ENCODE measurements at regions not wholly inside any gene's neighbourhood (a gene's known extent, or its start where the extent isn't known, plus 50 kb on each side); places are given as distances from the start of the nearest gene placed in this dataset.
"Not testable (repeated sequence)": the region's sequence is repeated elsewhere in the genome, so short reads cannot be mapped to it uniquely, and the experiment has no call there.

- no peak for DNase-seq
Observed at GRCh38 chr4:129261584-129261983, 165.6 kb downstream of the C4orf33 start.

GRCh38 chr4:129264008-129264657 is 168.2 kb downstream of the C4orf33 start:
- no peak for DNase-seq

GRCh38 chr4:129278868-129279267 is 182.9 kb downstream of the C4orf33 start:
- DNase-seq, result no peak

GRCh38 chr4:129282293-129282692 is 186.3 kb downstream of the C4orf33 start:
- DNase-seq, result no peak

GRCh38 chr4:129292194-129292593 is 196.2 kb downstream of the C4orf33 start:
- DNase-seq, result not testable (repeated sequence)

- no peak for DNase-seq
Observed at GRCh38 chr4:129314781-129315180, 218.8 kb downstream of the C4orf33 start.

- DNase-seq, result no peak
Observed at GRCh38 chr4:129322920-129323319, 227.0 kb downstream of the C4orf33 start.

GRCh38 chr4:129323658-129324057 is 227.7 kb downstream of the C4orf33 start:
- DNase-seq, result no peak

GRCh38 chr4:129326571-129327460 is 230.9 kb downstream of the C4orf33 start:
- no peak for DNase-seq

GRCh38 chr4:129327637-129328036 is 231.7 kb downstream of the C4orf33 start:
- no peak for DNase-seq

GRCh38 chr4:129328162-129328561 is 232.2 kb downstream of the C4orf33 start:
- DNase-seq, result no peak

- no peak for DNase-seq
Observed at GRCh38 chr4:129334136-129334535, 238.2 kb downstream of the C4orf33 start.

- DNase-seq, result no peak
Observed at GRCh38 chr4:129335276-129335675, 239.3 kb downstream of the C4orf33 start.

- DNase-seq, result no peak
Observed at GRCh38 chr4:129335818-129336217, 239.9 kb downstream of the C4orf33 start.

GRCh38 chr4:129336457-129337227 is 240.7 kb downstream of the C4orf33 start:
- no peak for DNase-seq

GRCh38 chr4:129337228-129337620 is 241.3 kb downstream of the C4orf33 start:
- no peak for DNase-seq

- no peak for DNase-seq
Observed at GRCh38 chr4:129342819-129343408, 247.0 kb downstream of the C4orf33 start.

- DNase-seq, result no peak
Observed at GRCh38 chr4:129344058-129344457, 248.1 kb downstream of the C4orf33 start.

- DNase-seq, result no peak
Observed at GRCh38 chr4:129345609-129346008, 249.7 kb downstream of the C4orf33 start.

GRCh38 chr4:129346036-129346435 is 250.1 kb downstream of the C4orf33 start:
- DNase-seq, result no peak

- DNase-seq, result no peak
Observed at GRCh38 chr4:129346734-129347133, 250.8 kb downstream of the C4orf33 start.

- DNase-seq, result no peak
Observed at GRCh38 chr4:129350834-129351721, 255.1 kb downstream of the C4orf33 start.

Measured in activated gamma-delta T cell treated with Interleukin-2 at 50 U/mL for 16 hours (primary cell).